HG03025 (cell line): ENCODE measurements at regions not wholly inside any gene's neighbourhood (a gene's known extent, or its start where the extent isn't known, plus 50 kb on each side); places are given as distances from the start of the nearest gene placed in this dataset.

Experiments used
- ATAC-seq: cut with Tn5 transposase; IDR thresholded peaks from one replicate; pipeline ENCODE4 v1.9.1; 2021; ENCODE audit warnings: mild to moderate bottlenecking, moderate library complexity; ENCODE audit not compliant: unreplicated experiment, low FRiP score

GRCh38 chr15:36359286-36359685 lies 220.1 kb upstream of the CDIN1 start:
- ATAC-seq: no peak

- no peak for ATAC-seq
These were observed 218.0 kb upstream of the CDIN1 start for GRCh38 chr15:36361351-36361870.

GRCh38 chr15:36362509-36362915 lies 216.9 kb upstream of the CDIN1 start:
- no peak for ATAC-seq

GRCh38 chr15:36363335-36363734 lies 216.1 kb upstream of the CDIN1 start:
- ATAC-seq: no peak

- ATAC-seq: no peak
These were observed 215.0 kb upstream of the CDIN1 start for GRCh38 chr15:36364377-36364776.

- ATAC-seq: no peak
These were observed 213.5 kb upstream of the CDIN1 start for GRCh38 chr15:36365963-36366362.

GRCh38 chr15:36370051-36370730 lies 209.2 kb upstream of the CDIN1 start:
- no peak for ATAC-seq

GRCh38 chr15:36370731-36371112 lies 208.7 kb upstream of the CDIN1 start:
- ATAC-seq: no peak

- no peak for ATAC-seq
These were observed 207.9 kb upstream of the CDIN1 start for GRCh38 chr15:36371509-36371908.

- no peak for ATAC-seq
These were observed 206.5 kb upstream of the CDIN1 start for GRCh38 chr15:36372968-36373367.

GRCh38 chr15:36373550-36373949 lies 205.9 kb upstream of the CDIN1 start:
- ATAC-seq: no peak

- no peak for ATAC-seq
These were observed 190.3 kb upstream of the CDIN1 start for GRCh38 chr15:36389107-36389506.

- ATAC-seq: no peak
These were observed 188.9 kb upstream of the CDIN1 start for GRCh38 chr15:36390491-36390890.

GRCh38 chr15:36392676-36393266 lies 186.7 kb upstream of the CDIN1 start:
- no peak for ATAC-seq

- ATAC-seq: no peak
These were observed 181.2 kb upstream of the CDIN1 start for GRCh38 chr15:36398212-36398611.

GRCh38 chr15:36399276-36399675 lies 180.2 kb upstream of the CDIN1 start:
- no peak for ATAC-seq

GRCh38 chr15:36400936-36401585 lies 178.4 kb upstream of the CDIN1 start:
- ATAC-seq: no peak

- ATAC-seq: no peak
These were observed 177.8 kb upstream of the CDIN1 start for GRCh38 chr15:36401586-36401966.

GRCh38 chr15:36403351-36403750 lies 176.1 kb upstream of the CDIN1 start:
- ATAC-seq: no peak

GRCh38 chr15:36406366-36406765 lies 173.1 kb upstream of the CDIN1 start:
- no peak for ATAC-seq

GRCh38 chr15:36406911-36407310 lies 172.5 kb upstream of the CDIN1 start:
- ATAC-seq: no peak

- ATAC-seq: no peak
These were observed 171.8 kb upstream of the CDIN1 start for GRCh38 chr15:36407647-36408046.
